H7 (cell line): ENCODE measurements at regions not wholly inside any gene's neighbourhood (a gene's known extent, or its start where the extent isn't known, plus 50 kb on each side); places are given as distances from the start of the nearest gene placed in this dataset.
"Not testable (repeated sequence)": the region's sequence is repeated elsewhere in the genome, so short reads cannot be mapped to it uniquely, and the experiment has no call there.

ENCODE experiments used
- DNase-seq: peaks from one replicate; pipeline ENCODE4 v3.0.0; 2012
- H3K27me3 ChIP-seq: 2 replicates; pipeline ENCODE4 v1.6.0; 2011; ENCODE audit warnings: mild to moderate bottlenecking, low read length; ENCODE audit not compliant: control insufficient read depth, insufficient read depth
- H3K36me3 ChIP-seq: replicated peaks from 2 replicates; pipeline ENCODE4 v1.5.1; 2011; ENCODE audit warnings: low read length; ENCODE audit not compliant: control insufficient read depth, insufficient read depth
- H3K4me3 ChIP-seq: 2 replicates; pipeline ENCODE4 v1.5.1; 2011; ENCODE audit warnings: low read depth, mild to moderate bottlenecking, control low read depth, low read length, moderate library complexity; ENCODE audit not compliant: insufficient read depth

- no peaks in the 10 kb centered on the region for H3K36me3 ChIP-seq
- no peaks in the 10 kb centered on the region for H3K27me3 ChIP-seq
- H3K4me3 ChIP-seq = no peak overlapping the region
- DNase-seq = peak; percentile 8
Measured at GRCh38 chrX:66110112-66110511, 53.9 kb upstream of the HEPH start.

GRCh38 chrX:66107860-66108259 lies 56.2 kb upstream of the HEPH start:
- not testable (repeated sequence) for H3K4me3 ChIP-seq, H3K27me3 ChIP-seq, H3K36me3 ChIP-seq, DNase-seq

GRCh38 chrX:66102398-66102797 lies 61.6 kb upstream of the HEPH start:
- H3K4me3 ChIP-seq, H3K36me3 ChIP-seq, DNase-seq, H3K27me3 ChIP-seq: not testable (repeated sequence)

GRCh38 chrX:66098162-66098561 lies 58.3 kb upstream of the VSIG4 start:
- no peaks in the 10 kb centered on the region for H3K27me3 ChIP-seq

GRCh38 chrX:66096987-66097386 lies 57.1 kb upstream of the VSIG4 start:
- H3K4me3 ChIP-seq, H3K36me3 ChIP-seq, DNase-seq, H3K27me3 ChIP-seq: not testable (repeated sequence)

More at GRCh38 chrX:66098162-66098561, 58.3 kb upstream of the VSIG4 start:
- DNase-seq = no peak
- no peaks in the 10 kb centered on the region for H3K36me3 ChIP-seq
- no peak overlapping the region for H3K4me3 ChIP-seq

- H3K36me3 ChIP-seq, DNase-seq, H3K4me3 ChIP-seq, H3K27me3 ChIP-seq: not testable (repeated sequence)
Measured at GRCh38 chrX:66090004-66090403, 50.1 kb upstream of the VSIG4 start.
